GM12891 (cell line): ENCODE measurements at regions not wholly inside any gene's neighbourhood (a gene's known extent, or its start where the extent isn't known, plus 50 kb on each side); places are given as distances from the start of the nearest gene placed in this dataset.

Experiments used
- PAX5 ChIP-seq: IDR thresholded peaks from 2 replicates; pipeline ENCODE4 v1.6.1; 2011; ENCODE audit warnings: low read length, moderate library complexity, mild to moderate bottlenecking; ENCODE audit not compliant: insufficient read depth, severe bottlenecking
- POLR2A ChIP-seq: IDR thresholded peaks from 2 replicates; pipeline ENCODE4 v1.6.1; 2011; ENCODE audit warnings: low read depth, low read length, control low read depth
- POLR2AphosphoS5 ChIP-seq: IDR thresholded peaks from 2 replicates; pipeline ENCODE4 v1.6.1; 2011; ENCODE audit warnings: low read depth, low read length, control low read depth
- SPI1 ChIP-seq: IDR thresholded peaks from 2 replicates; pipeline ENCODE4 v1.6.1; 2011; ENCODE audit warnings: low read depth, low read length, control low read depth
- TAF1 ChIP-seq: IDR thresholded peaks from 2 replicates; pipeline ENCODE4 v1.6.1; 2011; ENCODE audit warnings: low read depth, low read length, control low read depth

DNA sequence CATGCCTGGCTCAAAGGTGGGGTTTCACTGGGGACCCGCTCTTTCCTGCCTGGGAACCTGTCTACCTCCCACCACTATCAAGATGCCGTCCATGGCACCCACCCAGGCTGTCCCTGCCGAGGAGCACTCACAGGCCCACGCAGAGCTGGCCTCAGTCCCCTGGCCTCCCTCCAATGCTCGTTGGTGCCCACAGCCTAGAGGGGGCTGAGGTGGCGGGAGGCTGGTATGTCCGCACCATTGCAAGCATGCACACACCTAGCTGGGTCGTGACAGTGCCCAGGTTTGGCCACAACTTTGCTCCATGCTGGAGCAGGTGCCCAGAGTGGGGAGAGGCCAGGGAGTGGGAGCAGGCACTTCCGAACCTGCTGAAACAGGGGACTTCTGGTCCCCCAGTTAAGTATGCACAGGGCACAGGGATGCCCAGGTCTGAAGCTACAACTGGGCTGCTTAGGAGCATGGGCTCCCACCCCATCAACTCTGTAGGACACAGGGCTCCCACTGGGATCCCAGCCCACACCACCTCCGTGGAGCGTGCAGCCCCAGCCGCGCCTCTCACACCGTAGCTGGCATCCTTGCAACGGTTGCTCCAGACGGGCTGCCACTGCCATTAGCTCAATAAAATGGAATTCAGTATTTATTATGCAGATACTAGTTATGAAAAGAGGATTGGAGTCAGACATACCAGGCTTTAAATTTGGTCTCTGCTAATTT is 1376.1 kb upstream of the TENM3 start:
- TF ChIP-seq POLR2AphosphoS5 (no peak), POLR2A (no peak), TAF1 (no peak), SPI1 (no peak), PAX5 (no peak)
